GM21528 (cell line): ENCODE measurements at regions not wholly inside any gene's neighbourhood (a gene's known extent, or its start where the extent isn't known, plus 50 kb on each side); places are given as distances from the start of the nearest gene placed in this dataset.
"Not testable (repeated sequence)": the region's sequence is repeated elsewhere in the genome, so short reads cannot be mapped to it uniquely, and the experiment has no call there.

Experiments
- ATAC-seq: cut with Tn5 transposase; IDR thresholded peaks from one replicate; pipeline ENCODE4 v1.9.1; 2021; ENCODE audit warnings: mild to moderate bottlenecking, moderate library complexity; ENCODE audit not compliant: unreplicated experiment, low FRiP score

- ATAC-seq: no peak
Measured at GRCh38 chr12:124213666-124214347, 81.1 kb upstream of the RFLNA start.

- ATAC-seq: no peak
Measured at GRCh38 chr12:124214574-124214973, 80.3 kb upstream of the RFLNA start.

DNA sequence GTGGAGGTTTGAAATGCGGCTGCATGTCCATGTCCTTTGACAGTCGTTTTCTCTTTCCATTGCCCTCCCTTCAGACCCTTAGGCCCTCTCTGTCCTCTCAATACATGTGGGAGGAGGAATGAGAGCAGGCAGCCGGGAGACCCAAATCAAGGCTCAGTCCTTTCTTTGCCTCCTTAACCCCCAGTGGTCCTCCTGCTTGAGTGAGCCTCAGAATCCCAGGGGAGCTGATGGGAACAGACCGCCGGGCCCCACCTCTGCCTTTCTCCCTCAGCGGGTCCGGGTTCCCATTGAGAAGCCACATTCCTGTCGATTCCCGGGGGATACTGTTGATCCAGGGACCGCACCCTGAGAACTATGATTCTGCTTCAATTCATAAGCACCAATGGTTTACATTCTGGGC, 77.9 kb upstream of the RFLNA start:
- no peak for ATAC-seq

GRCh38 chr12:124217508-124218242, 77.2 kb upstream of the RFLNA start:
- ATAC-seq: no peak

DNA sequence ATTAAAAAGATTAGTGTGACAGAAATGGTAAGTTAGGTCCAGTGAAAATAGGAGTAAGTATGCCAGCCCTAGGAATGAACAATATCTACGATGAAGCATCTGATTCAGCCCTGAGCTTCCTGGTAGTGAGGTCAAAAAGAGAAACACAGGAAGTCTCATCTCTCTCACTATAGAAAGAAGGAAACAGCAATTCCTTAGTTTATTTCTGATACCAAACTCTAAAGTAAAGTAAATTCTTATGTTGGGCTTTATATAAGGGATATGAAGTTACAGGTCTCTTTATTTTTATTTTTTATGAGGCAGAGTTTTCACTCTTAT, 76.7 kb upstream of the RFLNA start:
- ATAC-seq: no peak

DNA sequence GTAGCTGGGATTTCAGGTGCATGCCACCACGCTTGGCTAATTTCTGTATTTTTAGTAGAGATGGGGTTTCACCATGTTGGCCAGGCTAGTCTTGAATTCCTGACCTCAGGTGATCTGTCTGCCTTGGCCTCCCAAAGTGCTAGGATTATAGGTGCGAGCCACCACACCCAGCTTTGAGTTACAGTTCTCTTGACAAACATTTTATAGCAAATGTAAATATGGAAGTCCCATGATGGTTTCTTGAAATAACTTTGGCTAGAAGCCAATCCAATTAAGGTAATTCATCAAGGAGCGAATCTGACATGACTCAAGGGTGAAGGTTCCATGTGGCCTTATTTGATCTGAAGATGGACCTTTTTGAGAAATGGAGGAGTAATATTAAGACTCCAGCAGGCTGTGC, 76.2 kb upstream of the RFLNA start:
- ATAC-seq: not testable (repeated sequence)

DNA sequence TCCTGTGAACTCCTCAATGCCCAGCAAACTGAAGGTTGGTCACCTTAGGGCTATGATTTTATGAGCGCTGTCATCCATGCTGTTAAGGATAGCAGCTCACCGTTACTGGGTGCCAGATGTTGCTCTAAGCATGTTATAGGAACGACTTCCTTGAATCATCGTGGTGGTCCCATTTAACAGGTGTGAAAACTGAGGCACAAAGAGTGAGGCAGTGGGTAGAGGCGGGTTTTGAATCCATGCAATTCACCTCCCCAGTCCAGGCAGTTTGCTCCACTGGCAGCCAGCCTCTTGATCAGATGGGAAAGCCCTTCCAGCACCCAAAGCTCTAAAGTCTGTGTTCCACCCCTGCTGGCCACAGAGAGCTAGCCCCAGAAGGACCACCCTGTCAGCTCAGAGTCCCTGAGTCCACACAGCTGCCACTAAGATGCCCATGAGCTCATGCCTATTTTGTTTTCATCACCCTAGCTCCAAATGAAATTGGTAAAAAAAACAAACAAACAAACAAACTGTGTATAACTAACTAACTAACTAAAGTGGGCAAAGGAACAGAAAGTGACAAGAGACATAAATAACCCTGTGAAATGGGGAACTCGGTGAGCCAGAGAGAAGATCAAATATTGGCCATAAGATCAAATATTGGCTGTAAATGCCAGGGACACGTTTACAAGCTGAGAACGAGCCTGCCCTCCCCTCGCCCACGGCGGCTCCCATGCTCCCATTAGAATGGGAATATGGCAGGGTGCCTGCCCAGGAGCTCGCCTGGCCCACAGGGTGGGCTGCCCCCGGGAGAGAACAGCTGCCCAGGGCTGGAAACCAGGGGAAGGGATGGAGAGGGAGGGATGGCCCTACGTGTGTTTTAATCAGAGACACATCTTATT, 72.3 kb upstream of the RFLNA start:
- ATAC-seq: no peak

DNA sequence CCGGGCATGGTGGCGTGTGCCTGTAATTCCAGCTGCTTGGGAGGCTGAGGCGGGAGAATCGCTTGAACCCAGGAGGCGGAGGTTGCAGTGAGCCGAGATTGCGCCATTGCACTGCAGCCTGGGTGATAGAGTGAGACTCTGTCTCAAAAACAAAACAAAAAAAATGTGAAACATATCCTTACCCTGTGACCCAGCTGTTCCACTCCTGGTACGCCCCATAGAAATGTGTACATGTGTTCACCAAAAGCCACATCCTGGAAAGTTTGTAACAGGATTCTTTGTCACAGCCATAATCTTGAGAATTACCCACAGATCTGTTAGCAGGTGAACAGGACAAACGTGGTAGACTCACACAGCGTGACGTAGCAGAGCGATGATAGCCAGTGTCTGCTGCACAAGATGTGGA, 71.2 kb upstream of the RFLNA start:
- ATAC-seq: not testable (repeated sequence)

- ATAC-seq: no peak
Measured at GRCh38 chr12:124224535-124225110, 70.3 kb upstream of the RFLNA start.

GRCh38 chr12:124225730-124226129, 69.2 kb upstream of the RFLNA start:
- no peak for ATAC-seq

- ATAC-seq: no peak
Measured at GRCh38 chr12:124227951-124228711, 66.8 kb upstream of the RFLNA start.

DNA sequence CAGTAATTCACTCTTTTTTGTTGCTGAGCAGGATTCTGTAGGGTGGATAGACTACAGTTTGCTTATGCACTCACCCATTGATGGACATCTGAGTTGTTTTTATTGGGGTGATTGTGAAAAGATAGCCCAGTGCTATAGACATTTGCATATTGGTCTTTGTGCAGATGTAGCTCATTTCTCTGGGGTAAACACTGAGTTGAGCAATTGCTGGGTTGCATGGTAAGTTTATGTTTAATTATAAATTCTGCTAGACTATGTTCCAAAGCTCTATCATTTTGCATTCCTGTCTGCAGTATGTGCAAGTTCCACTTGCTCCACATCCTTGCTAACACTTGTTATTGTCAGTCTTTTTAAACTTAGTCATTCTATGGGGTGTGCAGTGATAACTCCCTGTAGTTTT, 65.4 kb upstream of the RFLNA start:
- ATAC-seq: no peak

DNA sequence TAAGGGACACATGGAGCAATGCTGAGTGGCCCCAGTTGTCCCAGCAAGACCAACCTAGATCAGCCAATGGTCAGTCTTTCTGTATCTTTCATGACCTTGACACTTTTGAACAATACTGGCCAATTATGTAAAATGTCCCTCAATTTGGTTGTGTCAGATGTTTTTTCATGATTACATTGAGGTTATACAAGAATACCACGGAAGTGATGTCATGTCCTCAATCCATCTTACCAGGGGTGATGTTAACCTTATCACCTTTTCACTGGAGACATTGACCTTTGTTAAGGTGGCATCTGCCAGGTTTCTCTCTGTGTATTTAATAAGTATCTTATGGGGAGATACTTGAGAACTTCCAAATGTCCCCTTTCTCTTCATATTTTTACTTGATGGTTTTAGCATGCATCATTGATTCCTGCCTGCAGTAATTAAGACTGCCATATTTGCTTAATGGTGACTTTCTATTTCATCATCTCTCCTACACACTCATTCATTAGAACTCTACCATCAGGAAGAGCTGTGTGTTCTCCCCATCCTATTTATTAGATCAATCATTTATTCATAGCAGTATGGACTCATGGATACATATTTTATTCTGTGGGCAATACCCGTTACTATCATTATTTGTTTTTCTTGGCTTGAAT, 64.7 kb upstream of the RFLNA start:
- no peak for ATAC-seq

- no peak for ATAC-seq
Measured at GRCh38 chr12:124230789-124231188, 64.1 kb upstream of the RFLNA start.

- ATAC-seq: no peak
Measured at GRCh38 chr12:124231980-124232653, 62.8 kb upstream of the RFLNA start.

- ATAC-seq: no peak
Measured at GRCh38 chr12:124232654-124232987, 62.3 kb upstream of the RFLNA start.

- ATAC-seq: no peak
Measured at GRCh38 chr12:124233041-124233796, 61.7 kb upstream of the RFLNA start.

DNA sequence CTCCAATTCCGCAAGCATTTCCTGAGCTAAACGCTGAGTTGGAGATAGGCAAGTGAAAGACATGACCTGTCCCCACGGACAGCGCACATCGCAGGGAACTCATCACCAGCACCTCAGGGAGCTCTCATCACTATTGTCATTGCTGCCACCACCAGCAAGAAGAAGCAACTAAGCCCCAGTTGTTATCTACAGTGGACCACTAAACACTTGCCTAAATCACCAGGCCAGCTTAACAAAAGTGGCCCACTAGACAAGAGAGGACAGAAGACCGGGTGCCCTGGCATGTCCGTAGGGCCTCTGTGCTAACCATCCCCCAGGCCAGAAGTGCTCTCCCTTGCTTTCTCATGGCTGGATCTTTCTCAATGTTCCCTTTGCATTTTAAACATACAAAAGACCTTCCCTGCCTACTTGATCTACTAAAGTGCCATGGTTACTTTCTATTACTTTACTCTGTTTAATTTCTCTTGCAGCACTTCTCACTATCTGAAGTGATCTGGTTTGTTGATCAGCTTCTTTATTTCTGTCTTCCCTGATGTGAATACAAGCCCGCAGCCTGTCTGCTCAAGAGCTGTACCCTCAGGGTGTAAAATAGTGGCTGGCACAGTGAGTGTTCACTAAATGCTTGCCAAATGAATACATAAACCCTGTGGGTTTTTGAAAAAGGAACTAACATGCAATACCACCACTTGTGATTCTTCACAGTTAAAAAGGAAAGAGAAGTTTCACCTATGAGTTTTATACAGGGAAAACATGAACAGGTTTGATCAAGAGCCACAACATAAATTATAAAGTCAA, 60.9 kb upstream of the RFLNA start:
- no peak for ATAC-seq
